Loucy (cell line): ENCODE measurements at regions not wholly inside any gene's neighbourhood (a gene's known extent, or its start where the extent isn't known, plus 50 kb on each side); places are given as distances from the start of the nearest gene placed in this dataset.

Experiments used
- H2AFZ ChIP-seq: fragments of 200-600 bp; sonication (generic); 2 replicates; pipeline ENCODE4 v1.6.0; 2016; ENCODE audit warnings: antibody characterized with exemption, mild to moderate bottlenecking, low read length, moderate library complexity
- H3F3A ChIP-seq: fragments of 200-600 bp; 2 replicates; pipeline ENCODE4 v1.6.0; 2016; ENCODE audit warnings: antibody characterized with exemption, low read depth, mild to moderate bottlenecking
- H3K27me3 ChIP-seq: fragments of 200-600 bp; sonication (generic); 2 replicates; pipeline ENCODE4 v1.6.1; 2014; ENCODE audit warnings: low read length, mild to moderate bottlenecking; ENCODE audit not compliant: insufficient read depth, poor library complexity, severe bottlenecking
- H3K36me3 ChIP-seq: fragments of 200-600 bp; sonication (generic); 2 replicates; pipeline ENCODE4 v1.6.1; 2016; ENCODE audit warnings: low read length; ENCODE audit not compliant: insufficient read depth
- H3K4me1 ChIP-seq: fragments of 200-600 bp; sonication (generic); 2 replicates; pipeline ENCODE4 v1.5.1; 2014; ENCODE audit warnings: low read length, mild to moderate bottlenecking; ENCODE audit not compliant: insufficient read depth, poor library complexity, severe bottlenecking
- H3K4me2 ChIP-seq: fragments of 200-600 bp; sonication (generic); 2 replicates; pipeline ENCODE4 v1.6.0; 2014; ENCODE audit warnings: antibody characterized with exemption, low read length, low read depth, mild to moderate bottlenecking; ENCODE audit not compliant: poor library complexity, severe bottlenecking
- H3K4me3 ChIP-seq: fragments of 200-600 bp; sonication (generic); 2 replicates; pipeline ENCODE4 v1.5.1; 2014; ENCODE audit warnings: low read length, mild to moderate bottlenecking, mixed read lengths; ENCODE audit not compliant: poor library complexity, severe bottlenecking
- H3K79me2 ChIP-seq: fragments of 200-600 bp; sonication (generic); 2 replicates; pipeline ENCODE4 v1.6.1; 2014; ENCODE audit warnings: low read length; ENCODE audit not compliant: insufficient read depth
- H3K9ac ChIP-seq: fragments of 200-600 bp; sonication (generic); 2 replicates; pipeline ENCODE4 v1.6.0; 2014; ENCODE audit warnings: mild to moderate bottlenecking, low read depth, low read length, moderate library complexity; ENCODE audit not compliant: poor library complexity, severe bottlenecking
- H3K9me2 ChIP-seq: fragments of 200-600 bp; sonication (generic); replicated peaks from 2 replicates; pipeline ENCODE4 v1.6.1; 2016; ENCODE audit warnings: low read depth, low read length, mixed read lengths
- H3K9me3 ChIP-seq: fragments of 200-600 bp; sonication (generic); 2 replicates; pipeline ENCODE4 v1.6.1; 2014; ENCODE audit warnings: mild to moderate bottlenecking, antibody characterized with exemption, low read length, low read depth; ENCODE audit not compliant: insufficient read depth
- H4K20me1 ChIP-seq: fragments of 200-600 bp; sonication (generic); 2 replicates; pipeline ENCODE4 v1.6.0; 2014; ENCODE audit warnings: antibody characterized with exemption, low read length, mild to moderate bottlenecking; ENCODE audit not compliant: insufficient read depth, poor library complexity, severe bottlenecking
- EZH2phosphoT487 ChIP-seq: fragments of 200-600 bp; IDR thresholded peaks from 2 replicates; pipeline ENCODE4 v1.6.1; 2018; ENCODE audit warnings: antibody characterized with exemption, mild to moderate bottlenecking, moderate library complexity, borderline replicate concordance
- TF ChIP-seq, protein P1 (sequence below): fragments of 200-600 bp; sonication (generic); conservative IDR thresholded peaks from 2 replicates; pipeline ENCODE4 v1.5.1; 2014; ENCODE audit warnings: mild to moderate bottlenecking, antibody characterized with exemption, low read length

DNA sequence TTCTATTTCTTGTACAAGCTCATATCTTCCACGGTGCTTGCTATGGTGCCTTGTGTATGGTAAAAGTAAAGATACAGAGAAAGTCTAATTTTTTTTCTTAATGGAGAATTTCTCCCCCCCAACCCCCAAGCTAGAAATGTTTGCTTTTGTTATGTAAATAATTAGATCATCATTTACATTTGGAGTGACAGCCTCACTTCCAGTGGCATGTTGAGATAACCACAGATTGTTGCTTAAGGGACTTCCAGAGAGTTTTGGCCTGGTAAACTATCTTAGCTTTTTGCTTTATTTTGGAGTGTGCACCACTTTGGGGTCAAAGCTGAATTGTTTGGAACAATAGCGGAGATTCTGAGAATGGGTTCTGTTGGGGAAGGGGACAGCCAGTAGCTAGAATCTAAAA is 129.7 kb downstream of the ZNF365 start:
- Histone ChIP-seq H2AFZ (no peak overlapping the region), H3K9me3 (no peaks in the 10 kb centered on the region), H3K36me3 (no peaks in the 10 kb centered on the region), H4K20me1 (no peaks in the 10 kb centered on the region), H3K79me2 (no peaks in the 10 kb centered on the region), H3K4me2 (no peak overlapping the region), H3K9ac (no peak overlapping the region), H3F3A (no peaks in the 10 kb centered on the region), H3K9me2 (no peaks in the 10 kb centered on the region), H3K4me3 (no peak overlapping the region), H3K4me1 (no peaks in the 10 kb centered on the region), H3K27me3 (peaks cover 7% of the 10 kb centered on the region)
- TF ChIP-seq EZH2phosphoT487 = no peak
- TF ChIP-seq, protein P1, sequence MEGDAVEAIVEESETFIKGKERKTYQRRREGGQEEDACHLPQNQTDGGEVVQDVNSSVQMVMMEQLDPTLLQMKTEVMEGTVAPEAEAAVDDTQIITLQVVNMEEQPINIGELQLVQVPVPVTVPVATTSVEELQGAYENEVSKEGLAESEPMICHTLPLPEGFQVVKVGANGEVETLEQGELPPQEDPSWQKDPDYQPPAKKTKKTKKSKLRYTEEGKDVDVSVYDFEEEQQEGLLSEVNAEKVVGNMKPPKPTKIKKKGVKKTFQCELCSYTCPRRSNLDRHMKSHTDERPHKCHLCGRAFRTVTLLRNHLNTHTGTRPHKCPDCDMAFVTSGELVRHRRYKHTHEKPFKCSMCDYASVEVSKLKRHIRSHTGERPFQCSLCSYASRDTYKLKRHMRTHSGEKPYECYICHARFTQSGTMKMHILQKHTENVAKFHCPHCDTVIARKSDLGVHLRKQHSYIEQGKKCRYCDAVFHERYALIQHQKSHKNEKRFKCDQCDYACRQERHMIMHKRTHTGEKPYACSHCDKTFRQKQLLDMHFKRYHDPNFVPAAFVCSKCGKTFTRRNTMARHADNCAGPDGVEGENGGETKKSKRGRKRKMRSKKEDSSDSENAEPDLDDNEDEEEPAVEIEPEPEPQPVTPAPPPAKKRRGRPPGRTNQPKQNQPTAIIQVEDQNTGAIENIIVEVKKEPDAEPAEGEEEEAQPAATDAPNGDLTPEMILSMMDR = no peak

DNA sequence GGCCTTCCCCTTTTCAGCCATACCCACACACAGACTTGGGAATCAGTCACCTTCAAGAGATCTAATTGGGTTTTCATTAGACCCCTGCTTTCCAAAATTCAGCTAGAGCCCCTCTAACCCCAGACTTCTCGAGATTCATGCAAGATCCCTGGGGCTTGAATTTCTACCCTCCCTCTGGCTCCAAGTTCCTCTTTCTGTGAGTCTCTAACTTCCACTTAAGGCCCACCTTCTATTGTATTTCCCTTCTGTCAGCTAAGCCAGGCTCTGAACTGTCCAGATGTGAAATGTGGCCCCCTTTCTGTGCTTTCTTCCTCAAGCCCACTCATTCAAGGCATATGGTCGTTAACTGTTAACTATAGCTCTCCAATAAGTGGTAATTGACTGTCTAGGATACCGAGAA is 132.2 kb downstream of the ZNF365 start:
- TF ChIP-seq, protein P1 = no peak
- TF ChIP-seq EZH2phosphoT487 = no peak
- Histone ChIP-seq H3K27me3 (no peaks in the 10 kb centered on the region), H3K4me1 (no peaks in the 10 kb centered on the region), H3K9me3 (no peaks in the 10 kb centered on the region), H3K4me3 (no peak overlapping the region), H3K36me3 (no peaks in the 10 kb centered on the region), H4K20me1 (no peaks in the 10 kb centered on the region), H3K79me2 (no peaks in the 10 kb centered on the region), H3F3A (no peaks in the 10 kb centered on the region), H2AFZ (no peak overlapping the region), H3K9ac (no peak overlapping the region), H3K4me2 (no peak overlapping the region), H3K9me2 (no peaks in the 10 kb centered on the region)

DNA sequence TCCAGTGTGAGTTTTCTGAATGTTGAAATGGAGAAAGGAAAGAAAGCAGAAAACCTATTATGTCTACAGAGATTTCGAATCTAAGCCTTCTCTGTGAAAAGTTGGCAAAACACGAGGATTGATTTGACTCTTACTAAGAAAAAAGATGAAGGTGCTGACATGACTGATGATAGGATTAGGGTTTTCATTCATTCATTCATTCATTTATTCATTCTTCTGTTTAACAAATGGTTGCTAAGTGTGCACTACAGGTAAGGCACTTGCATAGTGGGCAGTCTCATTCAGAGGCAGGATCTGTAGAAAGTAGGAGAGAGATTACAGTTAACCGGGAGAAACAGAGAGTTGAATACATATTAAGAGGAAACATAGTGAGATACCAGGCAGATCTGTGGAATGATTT is 137.1 kb downstream of the ZNF365 start:
- TF ChIP-seq EZH2phosphoT487 = no peak
- TF ChIP-seq, protein P1 = no peak
- Histone ChIP-seq H3K27me3 (no peaks in the 10 kb centered on the region), H3K4me3 (no peak overlapping the region), H3K4me2 (no peak overlapping the region), H3K9ac (no peak overlapping the region), H3K79me2 (no peaks in the 10 kb centered on the region), H3K36me3 (no peaks in the 10 kb centered on the region), H3K9me2 (no peaks in the 10 kb centered on the region), H3K4me1 (no peaks in the 10 kb centered on the region), H3K9me3 (no peaks in the 10 kb centered on the region), H4K20me1 (no peaks in the 10 kb centered on the region), H2AFZ (no peak overlapping the region), H3F3A (no peaks in the 10 kb centered on the region; the same call in 1 of the 2 replicates)
